Type B pancreatic cell (in vitro differentiated cells): ENCODE measurements at regions not wholly inside any gene's neighbourhood (a gene's known extent, or its start where the extent isn't known, plus 50 kb on each side); places are given as distances from the start of the nearest gene placed in this dataset.

ENCODE experiments used
- DNase-seq: peaks from one replicate; pipeline ENCODE4 v3.0.0; 2021; ENCODE audit warnings: mixed read lengths; ENCODE audit not compliant: unreplicated experiment; ENCODE audit errors: extremely low spot score
- H3K27ac Mint-ChIP-seq: 2 replicates; pipeline ENCODE4 v1.8.0; 2021; ENCODE audit warnings: mild to moderate bottlenecking, mixed read lengths
- H3K27me3 Mint-ChIP-seq: 2 replicates; pipeline ENCODE4 v1.8.0; 2021; ENCODE audit warnings: mixed read lengths
- H3K36me3 Mint-ChIP-seq: 2 replicates; pipeline ENCODE4 v1.8.0; 2021; ENCODE audit warnings: mixed read lengths
- H3K4me1 Mint-ChIP-seq: one replicate; pipeline ENCODE4 v1.8.0; 2021; ENCODE audit warnings: mixed read lengths; ENCODE audit not compliant: unreplicated experiment
- H3K4me3 Mint-ChIP-seq: 2 replicates; pipeline ENCODE4 v1.8.0; 2021; ENCODE audit warnings: mild to moderate bottlenecking, mixed read lengths
- H3K9me3 Mint-ChIP-seq: 2 replicates; pipeline ENCODE4 v1.8.0; 2021; ENCODE audit warnings: mixed read lengths
- TF ChIP-seq, protein P1 (sequence below): fragments of 200-600 bp; sonication (generic); conservative IDR thresholded peaks from 2 replicates; pipeline ENCODE4 v1.5.0; 2021; ENCODE audit warnings: antibody characterized with exemption, mild to moderate bottlenecking

DNA sequence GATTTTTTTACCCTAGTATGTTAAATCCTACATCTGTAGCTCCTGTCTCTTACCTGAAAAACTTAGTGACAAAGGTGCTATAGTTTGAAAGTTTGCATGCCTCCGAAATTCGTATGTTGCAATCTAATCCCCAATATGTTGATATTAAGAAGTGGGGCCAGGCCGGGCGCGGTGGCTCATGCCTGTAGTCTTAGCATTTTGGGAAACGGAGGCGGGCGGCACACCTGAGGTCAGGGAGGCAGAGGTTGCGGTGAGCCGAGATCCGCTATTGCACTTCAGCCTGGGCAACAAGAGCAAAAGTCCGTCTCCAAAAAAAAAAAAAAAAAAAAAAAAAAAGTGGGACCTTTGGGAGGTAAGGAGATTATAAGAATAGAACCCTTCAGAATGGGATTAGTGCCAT, 471.3 kb upstream of the TECRL start:
- Mint-ChIP-seq H3K27ac (no peak overlapping the region), H3K27me3 (peaks cover 4% of the 10 kb centered on the region), H3K9me3 (no peaks in the 10 kb centered on the region), H3K4me3 (no peak overlapping the region), H3K36me3 (no peaks in the 10 kb centered on the region), H3K4me1 (no peaks in the 10 kb centered on the region)
- TF ChIP-seq, protein P1, sequence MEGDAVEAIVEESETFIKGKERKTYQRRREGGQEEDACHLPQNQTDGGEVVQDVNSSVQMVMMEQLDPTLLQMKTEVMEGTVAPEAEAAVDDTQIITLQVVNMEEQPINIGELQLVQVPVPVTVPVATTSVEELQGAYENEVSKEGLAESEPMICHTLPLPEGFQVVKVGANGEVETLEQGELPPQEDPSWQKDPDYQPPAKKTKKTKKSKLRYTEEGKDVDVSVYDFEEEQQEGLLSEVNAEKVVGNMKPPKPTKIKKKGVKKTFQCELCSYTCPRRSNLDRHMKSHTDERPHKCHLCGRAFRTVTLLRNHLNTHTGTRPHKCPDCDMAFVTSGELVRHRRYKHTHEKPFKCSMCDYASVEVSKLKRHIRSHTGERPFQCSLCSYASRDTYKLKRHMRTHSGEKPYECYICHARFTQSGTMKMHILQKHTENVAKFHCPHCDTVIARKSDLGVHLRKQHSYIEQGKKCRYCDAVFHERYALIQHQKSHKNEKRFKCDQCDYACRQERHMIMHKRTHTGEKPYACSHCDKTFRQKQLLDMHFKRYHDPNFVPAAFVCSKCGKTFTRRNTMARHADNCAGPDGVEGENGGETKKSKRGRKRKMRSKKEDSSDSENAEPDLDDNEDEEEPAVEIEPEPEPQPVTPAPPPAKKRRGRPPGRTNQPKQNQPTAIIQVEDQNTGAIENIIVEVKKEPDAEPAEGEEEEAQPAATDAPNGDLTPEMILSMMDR: no peak
- no peak for DNase-seq

DNA sequence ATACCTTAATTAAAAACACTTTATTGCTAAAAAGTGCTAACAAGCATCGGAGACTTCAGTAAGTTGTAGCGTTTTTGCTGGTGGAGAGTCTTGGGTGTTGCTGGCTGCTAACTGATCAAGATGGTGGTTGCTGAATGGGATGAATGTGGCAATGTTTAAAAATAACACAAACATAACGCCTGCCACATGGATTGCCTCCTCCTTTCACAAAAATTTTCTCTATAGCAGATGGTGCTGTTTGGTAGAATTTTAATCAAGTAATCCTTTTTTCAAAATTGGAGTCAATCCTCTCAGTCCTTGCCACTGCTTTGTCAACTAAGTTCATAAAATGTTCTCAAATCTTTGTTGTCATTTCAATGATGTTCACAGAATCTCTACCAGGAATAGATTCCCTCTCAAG, 466.8 kb upstream of the TECRL start:
- Mint-ChIP-seq H3K27me3 (no peaks in the 10 kb centered on the region), H3K4me3 (no peak overlapping the region), H3K9me3 (no peaks in the 10 kb centered on the region), H3K4me1 (no peaks in the 10 kb centered on the region), H3K36me3 (no peaks in the 10 kb centered on the region), H3K27ac (no peak overlapping the region)
- TF ChIP-seq, protein P1: no peak
- DNase-seq: no peak

DNA sequence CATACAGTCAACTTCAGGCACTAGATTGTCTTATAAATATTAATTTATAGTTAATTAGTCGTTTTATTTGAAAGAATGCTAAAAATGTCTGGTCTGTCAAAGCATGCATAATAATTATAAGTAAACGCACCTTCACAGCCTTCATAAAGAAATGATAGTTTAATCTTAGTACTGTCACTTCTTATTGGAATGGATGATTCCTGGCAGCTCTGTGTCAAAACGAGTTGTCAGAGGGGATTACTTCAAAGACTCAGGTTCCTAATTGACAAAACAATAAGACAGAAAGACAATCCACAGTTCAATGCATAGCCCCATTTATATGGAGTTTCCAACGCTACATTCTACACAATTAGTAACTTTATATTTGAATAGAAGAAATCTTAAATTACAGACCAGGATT, 461.3 kb upstream of the TECRL start:
- H3K4me1 Mint-ChIP-seq: no peaks in the 10 kb centered on the region
- H3K27me3 Mint-ChIP-seq: no peaks in the 10 kb centered on the region
- TF ChIP-seq, protein P1: no peak
- no peaks in the 10 kb centered on the region for H3K36me3 Mint-ChIP-seq
- H3K9me3 Mint-ChIP-seq: no peaks in the 10 kb centered on the region
- H3K27ac Mint-ChIP-seq: no peak overlapping the region
- H3K4me3 Mint-ChIP-seq: no peak overlapping the region
- DNase-seq: no peak

DNA sequence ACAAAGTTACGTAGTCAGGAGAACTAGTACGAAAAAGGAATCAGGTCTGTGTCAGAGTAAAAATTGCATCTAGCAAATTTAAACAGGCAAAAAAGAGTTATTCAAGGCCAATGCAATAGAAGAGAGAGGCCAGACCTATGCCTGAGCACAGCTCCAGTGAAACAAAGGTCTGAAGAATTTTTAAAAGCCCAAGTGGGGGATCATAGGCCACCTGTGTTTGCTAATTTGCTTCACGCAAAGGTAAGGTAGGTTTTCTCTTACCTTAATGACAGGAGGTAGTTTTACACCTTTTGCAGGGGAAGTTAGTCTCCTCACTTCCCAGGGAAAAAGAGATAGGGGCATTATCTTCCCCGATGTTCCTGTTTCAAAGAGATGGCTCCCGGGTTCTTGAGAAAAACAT, 448.6 kb upstream of the TECRL start:
- Mint-ChIP-seq H3K9me3 (peaks cover under 1% of the 10 kb centered on the region), H3K36me3 (no peaks in the 10 kb centered on the region), H3K4me3 (no peak overlapping the region), H3K27ac (no peak overlapping the region), H3K27me3 (no peaks in the 10 kb centered on the region), H3K4me1 (no peaks in the 10 kb centered on the region)
- no peak for DNase-seq
- TF ChIP-seq, protein P1: no peak

DNA sequence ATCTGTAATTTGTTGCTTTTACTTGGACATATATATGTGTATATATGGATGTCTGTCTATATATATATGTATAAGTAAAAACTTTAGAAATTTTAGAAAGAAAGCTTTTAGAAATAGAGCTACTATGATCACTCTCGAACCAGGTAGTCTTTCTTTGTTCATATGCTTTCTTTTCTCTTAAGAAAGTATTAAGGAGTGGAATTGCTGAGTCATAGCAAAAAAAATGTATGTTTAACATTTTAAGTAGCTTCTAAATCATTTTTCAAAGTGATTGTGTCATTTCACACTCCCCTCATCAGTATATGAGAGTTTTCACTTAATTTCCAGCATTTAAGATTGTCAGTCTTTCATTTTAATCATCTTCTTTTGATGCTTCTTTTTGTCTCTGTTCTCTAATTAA, 447.9 kb upstream of the TECRL start:
- TF ChIP-seq, protein P1: no peak
- H3K4me3 Mint-ChIP-seq: no peak overlapping the region

DNA sequence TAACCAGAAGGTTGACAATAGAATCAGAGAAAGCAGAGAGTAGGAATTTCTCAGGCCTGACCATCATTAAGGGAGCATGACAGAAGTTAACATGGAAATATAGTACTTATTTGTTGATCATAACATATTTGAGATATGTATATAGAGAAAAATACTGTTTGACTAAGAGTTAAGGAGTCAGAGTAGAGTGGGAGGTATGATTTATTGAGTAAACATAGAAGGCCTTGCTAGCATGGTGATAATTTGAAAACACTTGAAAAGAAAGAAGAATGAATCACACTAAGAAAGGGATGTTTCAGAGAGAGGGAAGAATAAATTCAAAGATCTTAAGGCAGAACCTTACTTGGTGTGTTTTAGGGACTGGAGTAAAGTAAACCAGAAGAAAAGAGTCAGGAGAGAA, 437.2 kb upstream of the TECRL start:
- Mint-ChIP-seq H3K36me3 (no peaks in the 10 kb centered on the region), H3K27ac (no peak overlapping the region), H3K27me3 (no peaks in the 10 kb centered on the region), H3K4me3 (no peak overlapping the region), H3K4me1 (no peaks in the 10 kb centered on the region), H3K9me3 (no peaks in the 10 kb centered on the region)
- DNase-seq: no peak
- TF ChIP-seq, protein P1: no peak

More for the DNA sequence above, 447.9 kb upstream of the TECRL start:
- Mint-ChIP-seq H3K27ac (no peak overlapping the region), H3K4me1 (no peaks in the 10 kb centered on the region), H3K9me3 (peaks cover 7% of the 10 kb centered on the region), H3K27me3 (no peaks in the 10 kb centered on the region), H3K36me3 (no peaks in the 10 kb centered on the region)
- DNase-seq: no peak
